GM12892 (cell line): ENCODE measurements at regions not wholly inside any gene's neighbourhood (a gene's known extent, or its start where the extent isn't known, plus 50 kb on each side); places are given as distances from the start of the nearest gene placed in this dataset.

Experiments used
- POLR2A ChIP-seq: IDR thresholded peaks from 2 replicates; pipeline ENCODE4 v1.6.1; 2011; ENCODE audit warnings: low read depth, low read length, control low read depth
- POLR2AphosphoS5 ChIP-seq: IDR thresholded peaks from 2 replicates; pipeline ENCODE4 v1.6.1; 2011; ENCODE audit warnings: low read depth, low read length, control low read depth
- TAF1 ChIP-seq: IDR thresholded peaks from 2 replicates; pipeline ENCODE4 v1.6.1; 2011; ENCODE audit warnings: low read depth, mild to moderate bottlenecking, control low read depth, low read length, borderline replicate concordance

GRCh38 chr6:19552076-19552475 is 285.1 kb upstream of the ID4 start:
- no peak for TF ChIP-seq POLR2AphosphoS5
- no peak for TF ChIP-seq POLR2A
- no peak for TF ChIP-seq TAF1
